ENCODE measurements at regions not wholly inside any gene's neighbourhood (a gene's known extent, or its start where the extent isn't known, plus 50 kb on each side); places are given as distances from the start of the nearest gene placed in this dataset.

DNA sequence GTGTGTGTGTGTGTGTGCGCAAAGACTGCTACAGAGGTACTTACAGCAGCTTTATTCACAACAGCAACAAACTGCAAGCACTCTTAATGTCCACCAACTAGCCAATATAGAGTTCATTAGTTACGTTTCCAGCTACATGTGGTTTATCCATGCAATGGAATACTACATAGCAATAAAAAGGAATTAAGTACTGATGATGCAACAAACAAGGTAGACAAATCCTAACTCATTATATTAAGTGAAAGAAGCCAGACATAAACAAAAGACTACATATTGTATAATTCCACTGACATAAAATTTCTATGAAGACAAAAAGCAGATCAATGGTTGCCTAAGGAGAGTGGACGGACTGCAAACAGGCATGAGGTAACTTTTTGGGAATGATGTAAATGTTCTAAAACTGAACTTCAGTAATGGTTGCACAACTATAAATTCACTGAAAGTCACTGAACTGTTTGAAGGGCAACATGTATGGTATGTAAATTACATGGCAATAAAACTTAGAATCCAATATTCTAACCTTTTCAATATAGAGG is 433.7 kb downstream of the SHQ1 start:
- Histone ChIP-seq H3K4me3 (replicated peaks; ENCODE audit: low read depth, low read length) (no peak overlapping the region), H3K27me3 (replicated peaks; ENCODE audit: control insufficient read depth, insufficient read depth, low read length) (no peaks in the 10 kb centered on the region)
- TF ChIP-seq CTCF (IDR thresholded peaks at IDR 0.05; ENCODE audit: insufficient read depth, low read length, poor library complexity, severe bottlenecking), result no peak

DNA sequence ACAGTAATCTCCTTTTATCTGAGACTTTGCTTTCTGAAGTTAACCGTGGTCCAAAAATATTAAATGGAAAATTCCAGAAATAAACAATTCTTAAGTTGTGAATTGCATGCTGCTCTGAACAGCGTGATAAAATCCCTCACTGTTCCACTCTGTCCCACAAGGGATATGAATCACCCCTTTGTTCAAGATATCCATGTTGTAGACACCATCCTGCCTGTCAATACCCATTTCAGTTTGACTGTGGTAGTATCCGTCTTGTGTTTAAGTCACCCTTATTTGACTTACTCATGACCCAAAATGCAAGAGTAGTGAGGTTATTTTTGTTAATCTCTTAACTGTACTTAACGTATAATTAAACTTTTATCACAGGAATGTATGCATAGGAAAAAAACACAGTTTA is 435.0 kb downstream of the SHQ1 start:
- DNase-seq (ENCODE audit: extremely low read depth, insufficient read length), result no peak
- no peaks in the 10 kb centered on the region for H3K36me3 ChIP-seq (ENCODE audit: control insufficient read depth, insufficient read depth, low read length)
- H3K4me3 ChIP-seq (replicated peaks; ENCODE audit: low read depth, low read length), result no peak overlapping the region
- TF ChIP-seq CTCF (IDR thresholded peaks at IDR 0.05; ENCODE audit: insufficient read depth, low read length, poor library complexity, severe bottlenecking), result no peak
- H3K27me3 ChIP-seq (replicated peaks; ENCODE audit: control insufficient read depth, insufficient read depth, low read length), result no peaks in the 10 kb centered on the region

More for the DNA sequence above, 433.7 kb downstream of the SHQ1 start:
- DNase-seq (ENCODE audit: extremely low read depth, insufficient read length), result no peak
- H3K36me3 ChIP-seq (ENCODE audit: control insufficient read depth, insufficient read depth, low read length), result no peaks in the 10 kb centered on the region

- TF ChIP-seq CTCF (IDR thresholded peaks at IDR 0.05; ENCODE audit: insufficient read depth, low read length, poor library complexity, severe bottlenecking), result no peak
- H3K27me3 ChIP-seq (replicated peaks; ENCODE audit: control insufficient read depth, insufficient read depth, low read length), result no peaks in the 10 kb centered on the region
- H3K36me3 ChIP-seq (ENCODE audit: control insufficient read depth, insufficient read depth, low read length), result no peaks in the 10 kb centered on the region
- DNase-seq (ENCODE audit: extremely low read depth, insufficient read length), result no peak
- no peak overlapping the region for H3K4me3 ChIP-seq (replicated peaks; ENCODE audit: low read depth, low read length)
These were observed 435.8 kb downstream of the SHQ1 start for GRCh38 chr3:72412340-72412956.

GRCh38 chr3:72411843-72412242 is 436.4 kb downstream of the SHQ1 start:
- no peaks in the 10 kb centered on the region for H3K27me3 ChIP-seq (replicated peaks; ENCODE audit: control insufficient read depth, insufficient read depth, low read length)
- no peak for TF ChIP-seq CTCF (IDR thresholded peaks at IDR 0.05; ENCODE audit: insufficient read depth, low read length, poor library complexity, severe bottlenecking)
- DNase-seq (ENCODE audit: extremely low read depth, insufficient read length), result no peak
- H3K4me3 ChIP-seq (replicated peaks; ENCODE audit: low read depth, low read length), result no peak overlapping the region
- no peaks in the 10 kb centered on the region for H3K36me3 ChIP-seq (ENCODE audit: control insufficient read depth, insufficient read depth, low read length)

GRCh38 chr3:72411126-72411525 is 437.1 kb downstream of the SHQ1 start:
- DNase-seq (ENCODE audit: extremely low read depth, insufficient read length), result no peak
- TF ChIP-seq CTCF (IDR thresholded peaks at IDR 0.05; ENCODE audit: insufficient read depth, low read length, poor library complexity, severe bottlenecking), result no peak

More at GRCh38 chr3:72411126-72411525, 437.1 kb downstream of the SHQ1 start:
- Histone ChIP-seq H3K36me3 (ENCODE audit: control insufficient read depth, insufficient read depth, low read length) (no peaks in the 10 kb centered on the region), H3K27me3 (replicated peaks; ENCODE audit: control insufficient read depth, insufficient read depth, low read length) (no peaks in the 10 kb centered on the region), H3K4me3 (replicated peaks; ENCODE audit: low read depth, low read length) (no peak overlapping the region)
